GM18517 (cell line): ENCODE measurements at regions not wholly inside any gene's neighbourhood (a gene's known extent, or its start where the extent isn't known, plus 50 kb on each side); places are given as distances from the start of the nearest gene placed in this dataset.

ENCODE experiments used
- ATAC-seq: cut with Tn5 transposase; IDR thresholded peaks from one replicate; pipeline ENCODE4 v1.9.1; 2021; ENCODE audit warnings: mild to moderate bottlenecking, moderate library complexity; ENCODE audit not compliant: unreplicated experiment

GRCh38 chr9:129476821-129477611 lies 143.9 kb downstream of the C9orf50 start:
- ATAC-seq, result no peak

GRCh38 chr9:129474740-129475404 lies 146.0 kb downstream of the C9orf50 start:
- ATAC-seq, result no peak

GRCh38 chr9:129473523-129474244 lies 147.2 kb downstream of the C9orf50 start:
- no peak for ATAC-seq

GRCh38 chr9:129472651-129473102 lies 148.2 kb downstream of the C9orf50 start:
- no peak for ATAC-seq

- no peak for ATAC-seq
Measured at GRCh38 chr9:129471201-129472019, 149.5 kb downstream of the C9orf50 start.

- no peak for ATAC-seq
Measured at GRCh38 chr9:129469988-129470316, 150.9 kb downstream of the C9orf50 start.

- no peak for ATAC-seq
Measured at GRCh38 chr9:129469188-129469987, 151.5 kb downstream of the C9orf50 start.

- ATAC-seq, result no peak
Measured at GRCh38 chr9:129467739-129468666, 152.9 kb downstream of the C9orf50 start.

GRCh38 chr9:129467004-129467588 lies 153.8 kb downstream of the C9orf50 start:
- ATAC-seq, result no peak

- ATAC-seq, result no peak
Measured at GRCh38 chr9:129465834-129466535, 154.9 kb downstream of the C9orf50 start.

GRCh38 chr9:129464972-129465833 lies 155.7 kb downstream of the C9orf50 start:
- no peak for ATAC-seq

- no peak for ATAC-seq
Measured at GRCh38 chr9:129463994-129464393, 156.9 kb downstream of the C9orf50 start.

GRCh38 chr9:129463477-129463876 lies 157.4 kb downstream of the C9orf50 start:
- no peak for ATAC-seq

GRCh38 chr9:129462360-129462759 lies 158.5 kb downstream of the C9orf50 start:
- ATAC-seq, result no peak

- ATAC-seq, result no peak
Measured at GRCh38 chr9:129460323-129461261, 160.3 kb downstream of the C9orf50 start.
